ENCODE measurements at regions not wholly inside any gene's neighbourhood (a gene's known extent, or its start where the extent isn't known, plus 50 kb on each side); places are given as distances from the start of the nearest gene placed in this dataset.
"Not testable (repeated sequence)": the region's sequence is repeated elsewhere in the genome, so short reads cannot be mapped to it uniquely, and the experiment has no call there.

GRCh38 chr12:62044450-62045135 is 215.6 kb upstream of the USP15 start:
- Mint-ChIP-seq H3K4me1 (ENCODE audit: unreplicated experiment) (peaks cover 4% of the 10 kb centered on the region), H3K27me3 (ENCODE audit: unreplicated experiment) (no peaks in the 10 kb centered on the region), H3K9me3 (ENCODE audit: unreplicated experiment) (no peaks in the 10 kb centered on the region), H3K36me3 (ENCODE audit: low read depth, unreplicated experiment) (no peaks in the 10 kb centered on the region), H3K27ac (ENCODE audit: unreplicated experiment) (no peak overlapping the region), H3K4me3 (ENCODE audit: unreplicated experiment) (no peak overlapping the region)
- no peak for DNase-seq (ENCODE audit: low spot score)
- no peak for TF ChIP-seq CTCF (IDR thresholded peaks at IDR 0.05; ENCODE audit: unreplicated experiment)

- Mint-ChIP-seq H3K4me3 (ENCODE audit: unreplicated experiment) (no peak overlapping the region), H3K27ac (ENCODE audit: unreplicated experiment) (no peak overlapping the region), H3K36me3 (ENCODE audit: low read depth, unreplicated experiment) (no peaks in the 10 kb centered on the region), H3K9me3 (ENCODE audit: unreplicated experiment) (no peaks in the 10 kb centered on the region), H3K27me3 (ENCODE audit: unreplicated experiment) (no peaks in the 10 kb centered on the region), H3K4me1 (ENCODE audit: unreplicated experiment) (peaks cover 4% of the 10 kb centered on the region)
- no peak for TF ChIP-seq CTCF (IDR thresholded peaks at IDR 0.05; ENCODE audit: unreplicated experiment)
- no peak for DNase-seq (ENCODE audit: low spot score)
Measured at GRCh38 chr12:62045211-62045610, 215.0 kb upstream of the USP15 start.

GRCh38 chr12:62050785-62051184 is 209.4 kb upstream of the USP15 start:
- no peaks in the 10 kb centered on the region for H3K36me3 Mint-ChIP-seq (ENCODE audit: low read depth, unreplicated experiment)
- no peak overlapping the region for H3K4me3 Mint-ChIP-seq (ENCODE audit: unreplicated experiment)
- H3K9me3 Mint-ChIP-seq (ENCODE audit: unreplicated experiment) = no peaks in the 10 kb centered on the region
- TF ChIP-seq CTCF (IDR thresholded peaks at IDR 0.05; ENCODE audit: unreplicated experiment) = no peak
- peaks cover under 1% of the 10 kb centered on the region for H3K4me1 Mint-ChIP-seq (ENCODE audit: unreplicated experiment)
- H3K27ac Mint-ChIP-seq (ENCODE audit: unreplicated experiment) = no peak overlapping the region
- no peak for DNase-seq (ENCODE audit: low spot score)
- no peaks in the 10 kb centered on the region for H3K27me3 Mint-ChIP-seq (ENCODE audit: unreplicated experiment)

- H3K9me3 Mint-ChIP-seq (ENCODE audit: unreplicated experiment) = no peaks in the 10 kb centered on the region
- H3K27ac Mint-ChIP-seq (ENCODE audit: unreplicated experiment) = no peak overlapping the region
- no peaks in the 10 kb centered on the region for H3K27me3 Mint-ChIP-seq (ENCODE audit: unreplicated experiment)
- TF ChIP-seq CTCF (IDR thresholded peaks at IDR 0.05; ENCODE audit: unreplicated experiment) = no peak
- no peak overlapping the region for H3K4me3 Mint-ChIP-seq (ENCODE audit: unreplicated experiment)
- H3K36me3 Mint-ChIP-seq (ENCODE audit: low read depth, unreplicated experiment) = no peaks in the 10 kb centered on the region
- H3K4me1 Mint-ChIP-seq (ENCODE audit: unreplicated experiment) = no peaks in the 10 kb centered on the region
- DNase-seq (ENCODE audit: low spot score) = no peak
Measured at GRCh38 chr12:62069976-62070375, 190.2 kb upstream of the USP15 start.

- not testable (repeated sequence) for H3K36me3 Mint-ChIP-seq (ENCODE audit: low read depth, unreplicated experiment); H3K9me3 Mint-ChIP-seq (ENCODE audit: unreplicated experiment); H3K4me1 Mint-ChIP-seq (ENCODE audit: unreplicated experiment); H3K27ac Mint-ChIP-seq (ENCODE audit: unreplicated experiment); DNase-seq (ENCODE audit: low spot score); H3K4me3 Mint-ChIP-seq (ENCODE audit: unreplicated experiment); H3K27me3 Mint-ChIP-seq (ENCODE audit: unreplicated experiment)
Measured at GRCh38 chr12:62073236-62073635, 187.0 kb upstream of the USP15 start.

All from endothelial cell (in vitro differentiated cells).